ENCODE measurements at regions not wholly inside any gene's neighbourhood (a gene's known extent, or its start where the extent isn't known, plus 50 kb on each side); places are given as distances from the start of the nearest gene placed in this dataset.

DNA sequence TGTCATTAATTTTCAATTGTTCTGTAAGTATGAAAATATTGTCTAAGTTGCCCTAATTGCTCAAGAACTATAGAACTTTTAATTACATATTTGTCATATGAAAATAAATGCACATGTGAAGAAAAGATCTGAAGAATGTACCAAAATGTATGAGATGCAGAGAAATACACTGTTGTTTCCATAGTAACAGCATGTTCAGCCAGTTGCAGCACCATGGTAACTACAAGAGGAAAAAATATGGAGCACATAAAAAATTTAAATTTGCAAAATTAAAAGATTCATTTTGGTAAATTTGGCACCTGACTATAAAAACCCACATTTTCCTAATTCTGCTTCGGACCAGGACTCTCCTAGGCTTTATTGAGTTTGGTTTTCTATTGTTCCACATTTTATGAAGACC is 1170.0 kb upstream of the MIR17HG start:
- TF ChIP-seq SP1 (CRISPR knock-in tag; IDR thresholded peaks at IDR 0.05) (no peak), SRF (CRISPR knock-in tag; IDR thresholded peaks at IDR 0.05) (no peak), RAD21 (CRISPR knock-in tag; conservative IDR thresholded peaks at IDR 0.05 in 1 of 2, IDR thresholded peaks at IDR 0.05 in 1 of 2) (no peak), TCF3 (CRISPR knock-in tag; IDR thresholded peaks at IDR 0.05) (no peak), HDAC1 (IDR thresholded peaks at IDR 0.05) (no peak), ETV5 (CRISPR knock-in tag; IDR thresholded peaks at IDR 0.05; ENCODE audit: low read depth) (no peak)
- TF ChIP-seq, protein P1, sequence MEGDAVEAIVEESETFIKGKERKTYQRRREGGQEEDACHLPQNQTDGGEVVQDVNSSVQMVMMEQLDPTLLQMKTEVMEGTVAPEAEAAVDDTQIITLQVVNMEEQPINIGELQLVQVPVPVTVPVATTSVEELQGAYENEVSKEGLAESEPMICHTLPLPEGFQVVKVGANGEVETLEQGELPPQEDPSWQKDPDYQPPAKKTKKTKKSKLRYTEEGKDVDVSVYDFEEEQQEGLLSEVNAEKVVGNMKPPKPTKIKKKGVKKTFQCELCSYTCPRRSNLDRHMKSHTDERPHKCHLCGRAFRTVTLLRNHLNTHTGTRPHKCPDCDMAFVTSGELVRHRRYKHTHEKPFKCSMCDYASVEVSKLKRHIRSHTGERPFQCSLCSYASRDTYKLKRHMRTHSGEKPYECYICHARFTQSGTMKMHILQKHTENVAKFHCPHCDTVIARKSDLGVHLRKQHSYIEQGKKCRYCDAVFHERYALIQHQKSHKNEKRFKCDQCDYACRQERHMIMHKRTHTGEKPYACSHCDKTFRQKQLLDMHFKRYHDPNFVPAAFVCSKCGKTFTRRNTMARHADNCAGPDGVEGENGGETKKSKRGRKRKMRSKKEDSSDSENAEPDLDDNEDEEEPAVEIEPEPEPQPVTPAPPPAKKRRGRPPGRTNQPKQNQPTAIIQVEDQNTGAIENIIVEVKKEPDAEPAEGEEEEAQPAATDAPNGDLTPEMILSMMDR (IDR thresholded peaks at IDR 0.05 in 2 of 3, conservative IDR thresholded peaks at IDR 0.05 in 1 of 3; ENCODE audit: insufficient read depth in 2 of 3, low read depth in 1 of 3, low read length in 3 of 3) = no peak

Measured in K562 (cell line).